Activated CD8-positive, alpha-beta memory T cell treated with anti-CD3 and anti-CD28 coated beads for 24 hours (primary cell): ENCODE measurements at regions not wholly inside any gene's neighbourhood (a gene's known extent, or its start where the extent isn't known, plus 50 kb on each side); places are given as distances from the start of the nearest gene placed in this dataset.
"Not testable (repeated sequence)": the region's sequence is repeated elsewhere in the genome, so short reads cannot be mapped to it uniquely, and the experiment has no call there.

Experiments used
- DNase-seq: peaks from one replicate; pipeline ENCODE4 v3.0.0-alpha.2; 2020

- DNase-seq: no peak
Observed at GRCh38 chr14:89743828-89744227, 210.7 kb downstream of the EFCAB11 start.

DNA sequence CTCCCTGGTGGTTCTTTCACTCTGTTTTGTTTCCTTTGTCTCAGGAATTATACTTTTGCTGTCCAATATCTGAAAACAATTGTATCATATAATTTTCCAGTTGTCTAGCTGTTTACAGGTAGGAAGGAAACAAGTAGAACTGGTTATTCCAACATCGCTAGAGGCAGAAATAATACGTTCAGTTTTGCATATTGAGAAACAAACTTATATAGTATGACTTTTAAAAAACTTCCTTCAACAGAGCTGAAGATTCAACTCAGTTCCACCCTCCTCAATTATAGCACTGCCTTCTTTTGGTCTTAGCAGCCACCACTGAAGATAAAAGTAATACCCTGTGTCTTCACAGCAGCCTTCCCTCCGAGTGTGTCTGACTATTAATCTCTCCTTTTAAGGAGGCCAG lies 214.3 kb downstream of the EFCAB11 start:
- no peak for DNase-seq

DNA sequence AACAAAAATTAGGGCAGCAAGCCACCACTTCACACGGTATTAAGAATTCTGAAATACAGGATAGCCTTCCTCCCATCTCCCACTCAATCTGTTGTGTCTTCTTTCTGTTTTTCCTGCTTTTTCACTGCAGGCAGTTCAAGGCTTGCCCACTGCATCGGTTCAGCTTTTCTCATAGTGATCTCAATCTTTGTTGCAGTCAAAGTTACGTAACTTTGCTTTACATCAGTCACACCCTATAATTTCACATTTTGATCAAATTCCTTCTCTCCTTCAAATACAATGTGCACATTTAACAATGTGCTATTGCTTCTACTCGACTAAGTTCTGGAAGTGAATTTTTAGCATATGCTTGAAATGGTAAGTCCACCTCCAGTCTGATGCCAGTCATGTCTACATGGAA lies 217.6 kb downstream of the EFCAB11 start:
- DNase-seq: no peak

- DNase-seq: no peak
Observed at GRCh38 chr14:89731396-89731933, 223.1 kb downstream of the EFCAB11 start.

- no peak for DNase-seq
Observed at GRCh38 chr14:89730687-89731086, 223.8 kb downstream of the EFCAB11 start.

- DNase-seq: no peak
Observed at GRCh38 chr14:89728964-89729363, 225.6 kb downstream of the EFCAB11 start.

DNA sequence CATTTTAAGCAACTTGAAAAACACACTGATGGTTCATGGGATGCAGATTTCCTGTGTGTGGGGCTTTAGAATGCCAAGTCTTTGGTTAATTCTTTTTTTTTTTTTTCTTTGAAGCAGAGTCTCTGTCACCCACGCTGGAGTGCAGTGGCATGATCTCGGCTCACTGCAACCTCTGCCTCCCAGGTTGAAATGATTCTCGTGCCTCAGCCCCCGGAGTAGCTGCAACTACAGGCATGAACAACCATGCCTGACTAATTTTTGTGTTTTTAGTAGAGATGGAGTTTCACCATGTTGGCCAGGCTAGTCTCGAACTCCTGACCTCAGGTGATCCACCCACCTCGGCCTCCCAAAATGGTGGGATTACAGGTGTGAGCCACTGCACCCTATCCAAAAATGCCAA lies 228.3 kb downstream of the EFCAB11 start:
- DNase-seq: not testable (repeated sequence)

- peak; percentile 67 for DNase-seq
Observed at GRCh38 chr14:89724628-89724960, 229.9 kb downstream of the EFCAB11 start.

DNA sequence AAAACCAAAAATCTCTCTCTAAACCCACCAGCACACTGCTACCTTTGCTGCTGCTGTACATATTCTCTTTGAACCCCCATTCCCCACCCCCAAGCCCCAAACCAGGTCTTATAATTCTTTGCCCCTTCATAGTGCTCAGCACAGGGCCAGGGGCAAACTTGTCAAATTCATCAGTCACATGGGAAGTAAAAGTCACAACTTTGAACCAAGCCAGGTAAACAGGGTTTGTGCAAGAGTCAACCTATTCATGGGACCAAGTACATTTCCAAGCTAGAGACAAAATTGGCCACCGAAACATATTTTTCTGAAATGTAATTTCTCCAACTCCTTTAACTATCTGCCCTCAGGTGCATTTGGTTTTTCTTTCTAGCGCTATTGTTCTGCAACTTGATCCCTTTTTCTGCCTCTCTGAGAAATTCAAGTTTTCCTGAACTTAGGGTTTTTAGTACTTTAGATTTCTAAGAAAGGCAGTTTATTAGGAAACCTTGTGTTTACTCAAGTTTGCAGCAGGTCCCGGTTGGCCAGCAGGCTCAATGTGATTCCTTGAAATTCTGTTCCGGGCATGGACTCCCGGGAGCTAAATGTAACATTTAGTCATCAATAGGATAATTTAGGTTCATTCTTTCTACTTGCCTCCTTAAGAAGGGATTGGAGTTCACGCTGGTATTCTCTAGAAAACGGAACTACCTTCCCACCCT lies 230.5 kb downstream of the EFCAB11 start:
- DNase-seq: no peak

DNA sequence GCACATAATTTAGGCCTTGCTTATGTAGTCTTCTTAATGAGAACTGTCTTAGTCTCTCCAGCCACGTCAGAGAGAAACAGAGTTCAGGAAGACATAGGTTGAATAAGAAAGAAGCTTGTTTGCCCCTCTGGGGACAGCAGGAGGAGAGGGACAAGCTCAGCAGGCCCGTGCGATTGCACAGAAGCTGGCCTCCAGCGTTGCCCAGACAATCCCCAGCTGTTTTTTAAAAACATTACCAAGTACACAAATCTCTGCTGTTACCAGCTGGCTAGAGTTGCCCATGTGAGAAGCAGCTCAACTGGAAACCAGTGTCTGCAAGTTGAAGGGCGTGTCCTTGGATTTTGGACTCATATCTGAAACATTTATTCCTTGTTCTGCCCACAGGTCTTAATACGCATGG lies 232.6 kb downstream of the EFCAB11 start:
- DNase-seq: no peak

DNA sequence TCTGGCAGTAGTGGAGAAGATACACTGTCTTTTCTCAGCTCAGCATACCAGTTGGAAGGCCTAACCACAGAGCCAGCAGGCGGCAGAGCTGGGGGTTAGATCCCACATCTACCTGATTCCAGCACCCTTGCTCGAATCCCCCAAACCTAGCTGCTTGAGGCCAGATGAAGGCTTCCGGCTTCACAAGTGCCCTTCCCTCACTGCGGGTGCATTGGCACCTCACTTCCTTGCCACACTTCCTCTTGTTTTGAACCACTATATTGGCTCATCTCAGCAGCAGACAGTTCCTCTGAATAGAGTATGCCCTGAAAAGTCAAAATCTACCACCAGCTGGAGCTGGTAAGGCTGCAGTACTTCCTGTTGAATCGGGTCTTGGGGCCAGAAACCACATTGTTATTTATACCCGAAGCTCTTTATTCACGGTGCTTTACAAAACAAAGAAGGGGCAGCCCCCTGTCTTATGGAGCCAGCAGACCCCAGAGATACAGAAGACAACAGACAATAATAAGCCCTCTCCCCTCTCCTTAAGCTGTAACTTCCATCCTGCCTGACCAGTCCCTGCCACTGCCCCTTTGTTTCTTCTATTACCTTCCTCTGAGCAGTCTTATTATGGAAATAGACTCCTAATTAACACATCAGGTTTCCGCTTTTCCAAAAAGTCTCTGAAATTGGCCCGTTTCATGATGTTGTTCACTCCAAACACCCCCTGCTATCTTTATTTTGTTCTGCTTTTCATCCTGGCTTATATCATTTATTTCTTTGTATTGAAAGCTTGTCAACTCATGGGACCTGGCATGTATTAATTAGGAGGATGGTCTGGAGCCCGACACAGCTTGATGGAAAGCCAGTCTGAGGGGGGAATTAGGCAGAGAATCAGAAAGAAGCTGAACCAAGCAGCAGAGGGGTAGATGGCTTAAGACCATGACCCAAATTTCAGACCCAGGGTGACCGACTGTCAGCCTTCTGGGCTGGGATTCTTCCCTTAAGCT lies 233.5 kb downstream of the EFCAB11 start:
- peak; percentile 84 for DNase-seq

DNA sequence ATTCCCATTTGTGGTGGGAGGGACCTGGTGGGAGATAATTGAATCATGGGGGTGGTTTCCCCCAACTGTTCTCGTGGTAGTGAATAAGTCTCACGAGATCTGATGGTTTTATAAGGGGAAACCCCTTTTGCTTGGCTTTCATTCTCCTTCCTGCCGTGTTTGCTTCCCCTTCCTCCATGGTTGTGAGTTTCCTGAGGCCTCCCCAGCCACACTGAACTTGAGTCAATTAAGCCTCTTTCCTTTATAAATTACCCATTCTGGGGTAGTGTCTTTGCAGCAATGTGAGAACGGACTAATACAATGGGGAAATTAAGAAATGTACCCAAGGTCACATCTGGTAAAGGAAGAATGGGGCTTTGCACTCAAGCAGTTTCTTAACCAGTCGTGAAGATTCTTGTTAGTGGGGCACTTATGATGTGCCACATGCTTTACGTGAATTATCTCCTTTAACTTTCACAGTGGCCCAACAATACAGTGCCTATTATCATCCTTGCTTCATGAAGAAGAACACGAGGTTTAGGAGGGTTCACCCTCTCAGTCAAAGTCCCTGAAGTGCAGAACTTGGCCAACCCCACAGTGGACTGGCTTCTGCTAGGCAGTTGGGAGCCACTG lies 234.3 kb downstream of the EFCAB11 start:
- peak; percentile 71 for DNase-seq

- no peak for DNase-seq
Observed at GRCh38 chr14:89719366-89720075, 235.0 kb downstream of the EFCAB11 start.

- DNase-seq: no peak
Observed at GRCh38 chr14:89708982-89709625, 245.4 kb downstream of the EFCAB11 start.

DNA sequence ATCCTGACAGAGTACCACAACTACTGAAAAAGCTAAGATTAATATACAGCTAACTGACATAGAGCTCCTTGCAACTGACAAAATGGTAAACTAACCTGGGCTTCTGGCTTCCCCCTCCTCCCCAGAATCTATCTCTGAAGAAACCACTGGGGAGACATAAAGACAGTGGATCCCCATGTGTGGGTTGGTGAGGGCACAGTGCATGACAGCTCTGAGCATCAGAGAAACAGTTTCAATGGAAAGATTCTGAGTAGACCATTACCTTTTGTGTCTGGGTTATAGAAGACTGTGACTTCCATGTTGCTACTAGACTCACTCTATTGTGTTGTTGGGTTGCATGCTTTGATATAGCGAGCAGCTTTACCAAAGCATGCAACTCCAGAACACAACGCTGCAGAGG lies 247.4 kb downstream of the EFCAB11 start:
- DNase-seq: no peak

DNA sequence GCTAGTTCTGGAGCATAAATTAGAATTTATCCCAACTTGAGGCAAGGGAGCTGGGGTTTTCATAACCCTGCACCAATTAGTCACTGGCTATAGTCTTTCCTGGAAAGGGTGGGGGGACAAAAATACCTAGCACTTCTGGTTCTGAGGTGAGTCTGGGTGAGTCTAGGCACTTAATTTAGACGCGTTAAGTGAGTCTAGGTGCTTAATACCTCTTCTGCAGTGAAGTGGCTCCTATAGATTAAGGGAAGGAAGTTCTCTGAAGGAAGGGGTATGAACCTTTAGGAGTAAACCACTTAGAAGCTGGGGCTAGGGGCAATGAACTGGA lies 251.7 kb downstream of the EFCAB11 start:
- no peak for DNase-seq

DNA sequence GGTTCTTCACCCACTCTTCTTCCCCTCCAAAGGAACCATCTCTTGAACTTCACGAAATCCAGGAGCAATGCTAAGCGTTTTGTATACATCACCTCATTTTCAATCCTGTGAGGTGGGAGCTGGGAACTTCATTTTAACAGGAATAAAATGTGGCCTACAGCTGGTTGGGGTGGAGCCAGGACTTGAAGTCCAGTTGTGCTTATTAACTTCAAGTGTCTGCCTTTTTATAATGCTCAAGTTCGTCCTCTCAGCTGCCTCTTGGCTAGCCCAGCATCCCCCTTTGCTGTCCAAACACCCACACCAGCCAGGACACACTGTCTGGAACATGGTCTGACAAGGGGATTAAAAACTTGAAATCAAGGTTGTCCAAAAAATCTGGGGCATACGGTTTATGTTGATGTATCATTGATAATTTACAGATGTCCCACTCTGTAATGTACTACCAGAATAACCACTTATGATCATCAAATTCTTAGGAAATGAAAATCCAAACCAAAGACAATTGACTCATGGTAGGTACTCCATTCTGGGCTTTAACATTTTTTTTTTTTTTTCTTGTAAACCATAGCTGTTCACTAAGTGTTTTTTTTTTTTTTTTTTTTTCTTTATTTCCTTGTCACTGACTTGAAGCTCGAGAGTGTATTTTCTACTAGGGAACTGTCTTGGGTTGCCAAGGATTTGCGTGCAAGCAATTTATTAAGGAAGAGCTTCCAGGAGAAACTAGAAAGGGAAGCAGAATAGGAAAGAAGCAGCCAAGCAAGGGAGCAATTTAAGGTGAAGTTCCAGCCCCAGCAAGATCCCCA lies 252.3 kb downstream of the EFCAB11 start:
- peak; percentile 73 for DNase-seq

DNA sequence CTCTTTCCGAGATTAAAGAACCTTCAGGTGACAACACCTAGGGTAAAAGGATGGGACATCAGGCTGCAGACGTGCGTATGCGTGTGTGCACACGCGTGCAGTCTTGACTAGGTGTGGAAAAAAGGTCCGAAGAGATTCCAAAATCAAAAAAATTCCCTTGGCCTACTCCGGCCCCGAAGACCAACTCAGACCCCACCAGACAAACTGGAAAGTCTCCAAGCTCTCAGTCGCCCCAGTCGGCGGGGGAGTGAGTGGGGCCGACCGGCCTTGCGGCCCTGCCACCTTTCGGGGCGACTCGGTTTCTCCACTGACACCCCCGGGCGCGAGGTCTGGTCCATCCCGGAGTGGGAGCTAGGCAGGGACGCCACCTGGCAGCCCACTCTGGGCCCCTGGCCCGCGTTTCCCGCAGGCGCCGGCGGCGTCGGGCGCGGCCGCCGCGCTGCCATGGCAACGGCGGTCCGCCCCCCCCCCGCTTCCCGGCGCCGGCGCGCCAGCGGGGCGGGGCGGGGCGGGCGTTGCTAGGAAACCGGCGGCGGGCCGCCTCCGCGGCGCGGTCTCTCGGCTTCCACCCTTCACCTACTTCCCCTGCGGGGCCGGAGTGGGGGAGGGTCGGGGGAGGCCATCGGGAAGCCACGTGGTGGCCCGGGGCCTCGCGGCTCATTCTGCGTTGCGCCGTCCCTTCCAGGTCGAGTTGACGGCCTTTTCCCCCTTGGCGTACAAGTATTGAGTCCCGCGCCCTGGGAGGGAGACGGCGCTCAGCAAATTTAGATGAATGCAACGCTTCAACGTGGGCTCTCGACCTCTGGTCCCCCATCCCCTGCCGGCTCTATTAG lies 253.1 kb downstream of the EFCAB11 start:
- DNase-seq: peak; percentile 93

DNA sequence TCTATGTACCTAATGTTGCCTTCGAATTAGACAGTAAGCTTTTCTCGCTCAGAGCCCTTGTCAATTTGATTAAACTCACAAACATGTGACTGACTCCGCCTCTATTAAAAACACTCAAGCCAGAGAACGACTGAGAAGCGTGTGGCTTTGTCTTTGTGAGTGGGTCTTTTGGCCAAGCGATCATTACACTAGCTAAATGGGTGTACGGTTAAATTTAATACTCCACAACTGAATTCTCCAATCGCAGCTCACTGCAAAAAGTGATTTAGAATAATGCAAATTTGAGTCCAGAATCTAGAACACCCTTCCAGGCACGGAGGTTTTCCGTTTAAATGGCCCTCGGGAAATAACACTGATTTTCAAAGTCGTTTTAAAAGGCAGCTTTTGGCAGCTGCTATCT lies 253.7 kb downstream of the EFCAB11 start:
- no peak for DNase-seq

DNA sequence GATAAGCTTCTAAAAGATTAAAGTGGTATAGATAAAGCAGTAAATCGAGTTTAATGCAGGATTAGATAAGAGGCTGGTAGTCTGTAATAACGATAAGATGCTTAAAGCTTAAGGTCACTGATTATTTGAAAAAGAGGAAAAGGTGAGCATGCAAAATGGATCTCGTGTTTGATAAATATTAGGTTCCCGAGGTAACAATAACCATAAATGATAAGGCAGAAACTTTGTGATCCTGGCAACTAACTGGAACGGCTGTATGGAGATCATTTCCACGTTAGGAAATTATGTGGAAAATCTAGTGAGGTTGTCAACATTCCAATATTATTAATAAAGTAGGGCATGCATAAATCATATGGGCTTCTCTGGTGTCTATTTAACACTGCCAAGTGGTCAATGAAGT lies 255.5 kb downstream of the EFCAB11 start:
- no peak for DNase-seq
